Thoracic aorta (tissue), 2 donors: ENCODE measurements at regions not wholly inside any gene's neighbourhood (a gene's known extent, or its start where the extent isn't known, plus 50 kb on each side); places are given as distances from the start of the nearest gene placed in this dataset.

Source experiments
- ATAC-seq: fragments of 150-250 bp; one replicate; pipeline ENCODE4 v1.8.0; 2017; ENCODE audit warnings: low read depth; ENCODE audit not compliant: insufficient number of reproducible peaks, low FRiP score
- DNase-seq: peaks from one replicate; pipeline ENCODE4 v3.0.0-alpha.2; 2020; ENCODE audit warnings: low spot score
- H3K27ac ChIP-seq, 2 donors: fragments of 200-600 bp; sonication (generic); 1 replicate in 1 of 2; 2 replicates in 1 of 2; pipeline ENCODE4 v1.5.1; 2016; ENCODE audit warnings: mild to moderate bottlenecking in 2 of 2, moderate library complexity in 2 of 2
- H3K27me3 ChIP-seq: fragments of 200-600 bp; sonication (generic); replicated peaks from 2 replicates; pipeline ENCODE4 v1.6.0; 2016; ENCODE audit warnings: mild to moderate bottlenecking; ENCODE audit not compliant: insufficient read depth
- H3K36me3 ChIP-seq: fragments of 200-600 bp; sonication (generic); one replicate; pipeline ENCODE4 v1.5.1; 2016
- H3K4me1 ChIP-seq, 2 donors: fragments of 200-600 bp; sonication (generic); 1 replicate in 1 of 2; 2 replicates in 1 of 2; pipeline versions ENCODE4 v1.5.1 to v1.6.0; 2016; ENCODE audit warnings: low read depth in 2 of 2, mild to moderate bottlenecking in 1 of 2; ENCODE audit not compliant: control insufficient read depth in 1 of 2
- H3K4me3 ChIP-seq: fragments of 200-600 bp; sonication (generic); 2 replicates; pipeline ENCODE4 v1.5.1; 2016; ENCODE audit warnings: mild to moderate bottlenecking
- H3K9me3 ChIP-seq: fragments of 200-600 bp; sonication (generic); 2 replicates; pipeline ENCODE4 v1.5.1; 2016
- CTCF ChIP-seq: fragments of 200-600 bp; sonication (generic); IDR thresholded peaks from one replicate; pipeline ENCODE4 v1.5.1; 2019; ENCODE audit warnings: antibody characterized with exemption

GRCh38 chr5:54862036-54862435, 123.4 kb downstream of the ESM1 start:
- H3K36me3 ChIP-seq, result no peaks in the 10 kb centered on the region
- H3K27ac ChIP-seq, result no peak overlapping the region
- DNase-seq (no peak), ATAC-seq (no peak)
- H3K9me3 ChIP-seq, result peaks cover 8% of the 10 kb centered on the region
- peaks cover under 1 to 9% of the 10 kb centered on the region in 2 donors for H3K4me1 ChIP-seq
- no peak for TF ChIP-seq CTCF
- no peak overlapping the region for H3K4me3 ChIP-seq
- no peaks in the 10 kb centered on the region for H3K27me3 ChIP-seq

GRCh38 chr5:54861212-54861894, 124.0 kb downstream of the ESM1 start:
- no peak for TF ChIP-seq CTCF
- ATAC-seq (no peak), DNase-seq (no peak)
- Histone ChIP-seq H3K4me3 (no peak overlapping the region), H3K36me3 (no peaks in the 10 kb centered on the region), H3K27ac (no peak overlapping the region), H3K4me1 (peaks cover 0 to 9% of the 10 kb centered on the region in 2 donors), H3K27me3 (no peaks in the 10 kb centered on the region), H3K9me3 (peaks cover 8% of the 10 kb centered on the region)

GRCh38 chr5:54860321-54860720, 125.1 kb downstream of the ESM1 start:
- DNase-seq (no peak), ATAC-seq (no peak)
- Histone ChIP-seq H3K27me3 (no peaks in the 10 kb centered on the region), H3K4me1 (peaks cover 0 to 9% of the 10 kb centered on the region in 2 donors), H3K4me3 (no peak overlapping the region), H3K9me3 (peaks cover 8% of the 10 kb centered on the region), H3K36me3 (no peaks in the 10 kb centered on the region), H3K27ac (no peak overlapping the region)
- TF ChIP-seq CTCF, result no peak

GRCh38 chr5:54859316-54859715, 126.1 kb downstream of the ESM1 start:
- Histone ChIP-seq H3K4me1 (peaks cover 0 to 9% of the 10 kb centered on the region in 2 donors), H3K4me3 (no peak overlapping the region), H3K36me3 (no peaks in the 10 kb centered on the region), H3K27me3 (no peaks in the 10 kb centered on the region), H3K27ac (no peak overlapping the region), H3K9me3 (peaks cover 8% of the 10 kb centered on the region)
- ATAC-seq (no peak), DNase-seq (no peak)
- TF ChIP-seq CTCF, result no peak

- DNase-seq, result no peak
- Histone ChIP-seq H3K4me3 (no peak overlapping the region), H3K36me3 (no peaks in the 10 kb centered on the region), H3K9me3 (peaks cover 8% of the 10 kb centered on the region), H3K27me3 (no peaks in the 10 kb centered on the region), H3K27ac (no peak overlapping the region), H3K4me1 (no peaks in the 10 kb centered on the region)
- ATAC-seq, result no peak
- no peak for TF ChIP-seq CTCF
Measured at GRCh38 chr5:54854883-54855581, 130.4 kb downstream of the ESM1 start.
